HEK293 (cell line): ENCODE measurements at regions not wholly inside any gene's neighbourhood (a gene's known extent, or its start where the extent isn't known, plus 50 kb on each side); places are given as distances from the start of the nearest gene placed in this dataset.

Experiments
- CTCF ChIA-PET: fragments of 350-600 bp; formaldehyde crosslinking; extraction: SDS; loops from one replicate; lab custom pipeline; 2021; ENCODE audit warnings: antibody characterized with exemption; lab: Yijun Ruan, JAX
- POLR2A ChIA-PET: fragments of 300-600 bp; formaldehyde crosslinking; extraction: SDS; loops from one replicate; lab custom pipeline; 2020; ENCODE audit warnings: antibody characterized with exemption, inconsistent platforms; lab: Yijun Ruan, JAX
- H3K27ac ChIP-seq: fragments of 200-500 bp; sonication (Bioruptor generic); 2 replicates; pipeline ENCODE4 v1.5.1; 2014; ENCODE audit warnings: low read depth, low read length, control low read depth, inconsistent platforms; ENCODE audit errors: extremely low read depth
- H3K36me3 ChIP-seq, 2 experiments: fragments of 200-500 bp in 1 of 2; sonication (Bioruptor generic) in 1 of 2; 1 replicate in 1 of 2; 2 replicates in 1 of 2; pipeline ENCODE4 v1.5.1; 2014 to 2017; ENCODE audit warnings: inconsistent platforms in 2 of 2, low read length in 2 of 2; ENCODE audit not compliant: control insufficient read depth in 2 of 2, insufficient read depth in 1 of 2
- H3K4me1 ChIP-seq: fragments of 200-500 bp; sonication (Bioruptor generic); 2 replicates; pipeline ENCODE4 v1.5.1; 2014; ENCODE audit warnings: mild to moderate bottlenecking, low read length, inconsistent platforms; ENCODE audit not compliant: control insufficient read depth, insufficient read depth
- H3K4me3 ChIP-seq: 2 replicates; pipeline ENCODE4 v1.5.1; 2011; ENCODE audit warnings: low read depth, mild to moderate bottlenecking, control low read depth, low read length, moderate library complexity
- H3K9me3 ChIP-seq: fragments of 200-500 bp; sonication (Bioruptor generic); 2 replicates; pipeline ENCODE4 v1.5.1; 2014; ENCODE audit warnings: low read depth, low read length, inconsistent platforms; ENCODE audit not compliant: control insufficient read depth, insufficient read depth
- ELK4 ChIP-seq: IDR thresholded peaks from 2 replicates; pipeline ENCODE4 v1.6.1; 2011; ENCODE audit warnings: mild to moderate bottlenecking, low read depth, low read length, borderline replicate concordance
- FEZF1 ChIP-seq: fragments of 450-650 bp; formaldehyde crosslinking; IDR thresholded peaks from 2 replicates; pipeline ENCODE4 v1.5.1; 2016; ENCODE audit warnings: missing biosample characterization, missing genetic modification characterization
- REPIN1 ChIP-seq: fragments of 450-650 bp; formaldehyde crosslinking; IDR thresholded peaks from 2 replicates; pipeline ENCODE4 v1.5.1; 2017; ENCODE audit warnings: missing biosample characterization, missing genetic modification characterization, low read depth
- SETDB1 ChIP-seq: IDR thresholded peaks from one replicate; pipeline ENCODE4 v1.6.1; 2017; ENCODE audit warnings: mild to moderate bottlenecking, low read length, moderate library complexity, mixed read lengths; ENCODE audit not compliant: insufficient read length
- TRIM28 ChIP-seq: IDR thresholded peaks from 2 replicates; pipeline ENCODE4 v1.6.1; 2011; ENCODE audit warnings: low read length, control low read depth, borderline replicate concordance
- YY1 ChIP-seq: fragments of 450-650 bp; formaldehyde crosslinking; IDR thresholded peaks from 2 replicates; pipeline ENCODE4 v1.5.1; 2018; ENCODE audit warnings: missing biosample characterization, missing genetic modification characterization
- ZBTB20 ChIP-seq: fragments of 450-650 bp; formaldehyde crosslinking; IDR thresholded peaks from 2 replicates; pipeline ENCODE4 v1.5.1; 2016; ENCODE audit warnings: missing biosample characterization, missing genetic modification characterization
- ZBTB48 ChIP-seq: fragments of 450-650 bp; formaldehyde crosslinking; IDR thresholded peaks from 2 replicates; pipeline ENCODE4 v1.5.1; 2016; ENCODE audit warnings: missing biosample characterization, missing genetic modification characterization
- ZBTB49 ChIP-seq: fragments of 450-650 bp; formaldehyde crosslinking; IDR thresholded peaks from 2 replicates; pipeline ENCODE4 v1.5.1; 2016; ENCODE audit warnings: missing biosample characterization, missing genetic modification characterization, low read depth
- ZBTB7A ChIP-seq: fragments of 450-650 bp; formaldehyde crosslinking; IDR thresholded peaks from 2 replicates; pipeline ENCODE4 v1.5.1; 2016; ENCODE audit warnings: low read depth, missing biosample characterization, missing genetic modification characterization
- ZNF121 ChIP-seq: fragments of 450-650 bp; formaldehyde crosslinking; IDR thresholded peaks from 2 replicates; pipeline ENCODE4 v1.5.1; 2016; ENCODE audit warnings: missing biosample characterization, missing genetic modification characterization
- ZNF133 ChIP-seq: fragments of 450-650 bp; formaldehyde crosslinking; IDR thresholded peaks from 2 replicates; pipeline ENCODE4 v1.5.1; 2016; ENCODE audit warnings: missing biosample characterization, missing genetic modification characterization
- ZNF140 ChIP-seq: fragments of 450-650 bp; formaldehyde crosslinking; IDR thresholded peaks from 2 replicates; pipeline ENCODE4 v1.5.1; 2016; ENCODE audit warnings: missing biosample characterization, missing genetic modification characterization
- ZNF521 ChIP-seq: fragments of 450-650 bp; formaldehyde crosslinking; IDR thresholded peaks from 2 replicates; pipeline ENCODE4 v1.5.1; 2017; ENCODE audit warnings: missing biosample characterization, mild to moderate bottlenecking, missing genetic modification characterization
- ZNF610 ChIP-seq: fragments of 450-650 bp; formaldehyde crosslinking; IDR thresholded peaks from 2 replicates; pipeline ENCODE4 v1.5.1; 2016; ENCODE audit warnings: missing biosample characterization, missing genetic modification characterization, borderline replicate concordance
- ZNF624 ChIP-seq: fragments of 450-650 bp; formaldehyde crosslinking; IDR thresholded peaks from 2 replicates; pipeline ENCODE4 v1.5.1; 2017; ENCODE audit warnings: missing biosample characterization, missing genetic modification characterization
- ZNF654 ChIP-seq: fragments of 450-650 bp; formaldehyde crosslinking; IDR thresholded peaks from 2 replicates; pipeline ENCODE4 v1.5.1; 2016; ENCODE audit warnings: low read depth, missing biosample characterization, missing genetic modification characterization
- ZNF768 ChIP-seq: fragments of 450-650 bp; formaldehyde crosslinking; IDR thresholded peaks from 2 replicates; pipeline ENCODE4 v1.5.1; 2018; ENCODE audit warnings: missing biosample characterization, mild to moderate bottlenecking, missing genetic modification characterization
- ZNF777 ChIP-seq: fragments of 450-650 bp; formaldehyde crosslinking; IDR thresholded peaks from 2 replicates; pipeline ENCODE4 v1.5.1; 2017; ENCODE audit warnings: missing biosample characterization, missing genetic modification characterization, borderline replicate concordance
- ZSCAN16 ChIP-seq: fragments of 450-650 bp; formaldehyde crosslinking; IDR thresholded peaks from 2 replicates; pipeline ENCODE4 v1.5.1; 2016; ENCODE audit warnings: missing biosample characterization, missing genetic modification characterization
- ZXDB ChIP-seq: fragments of 450-650 bp; formaldehyde crosslinking; IDR thresholded peaks from 2 replicates; pipeline ENCODE4 v1.5.1; 2016; ENCODE audit warnings: missing biosample characterization, missing genetic modification characterization
- TF ChIP-seq, protein P1 (sequence below): fragments of 450-650 bp; formaldehyde crosslinking; IDR thresholded peaks from 2 replicates; pipeline ENCODE4 v1.5.1; 2017; ENCODE audit warnings: missing biosample characterization, mild to moderate bottlenecking, missing genetic modification characterization, moderate library complexity

DNA sequence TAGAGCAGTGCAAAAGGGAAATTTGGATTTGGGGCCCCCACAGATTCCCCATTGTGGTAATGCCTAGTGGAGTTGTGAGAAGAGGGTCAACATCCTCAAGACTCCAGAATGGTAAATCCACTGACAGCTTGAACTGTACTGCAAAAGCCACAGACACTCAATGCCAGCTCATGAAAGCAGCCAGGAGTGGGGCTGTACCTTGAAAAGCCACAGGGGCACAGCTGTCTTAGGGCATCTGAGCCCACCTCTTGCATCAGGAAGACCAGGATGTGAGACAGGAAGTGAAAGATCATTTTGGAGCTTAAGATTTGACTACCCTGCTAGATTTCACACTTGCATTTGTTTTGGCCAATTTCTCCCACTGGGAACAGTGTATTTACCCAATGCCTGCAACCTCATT, 1548.9 kb upstream of the PCDH20 start:
- Histone ChIP-seq H3K36me3 (no peaks in the 10 kb centered on the region), H3K9me3 (no peaks in the 10 kb centered on the region), H3K4me3 (no peak overlapping the region), H3K27ac (no peak overlapping the region)
- POLR2A ChIA-PET = no interaction called here
- CTCF ChIA-PET = no interaction called here
- TF ChIP-seq TRIM28 (no peak), REPIN1 (no peak), ZXDB (tag by site-specific recombination) (no peak), YY1 (no peak), ZBTB48 (tag by site-specific recombination) (no peak), ZNF133 (tag by site-specific recombination) (no peak), ZNF610 (tag by site-specific recombination) (no peak), ZNF777 (tag by site-specific recombination) (no peak), ZNF521 (no peak), SETDB1 (no peak), ZBTB7A (tag by site-specific recombination) (no peak), FEZF1 (tag by site-specific recombination) (no peak), ZNF624 (no peak), ZNF768 (tag by site-specific recombination) (no peak), ZNF121 (tag by site-specific recombination) (no peak), ELK4 (no peak)
- TF ChIP-seq, protein P1, sequence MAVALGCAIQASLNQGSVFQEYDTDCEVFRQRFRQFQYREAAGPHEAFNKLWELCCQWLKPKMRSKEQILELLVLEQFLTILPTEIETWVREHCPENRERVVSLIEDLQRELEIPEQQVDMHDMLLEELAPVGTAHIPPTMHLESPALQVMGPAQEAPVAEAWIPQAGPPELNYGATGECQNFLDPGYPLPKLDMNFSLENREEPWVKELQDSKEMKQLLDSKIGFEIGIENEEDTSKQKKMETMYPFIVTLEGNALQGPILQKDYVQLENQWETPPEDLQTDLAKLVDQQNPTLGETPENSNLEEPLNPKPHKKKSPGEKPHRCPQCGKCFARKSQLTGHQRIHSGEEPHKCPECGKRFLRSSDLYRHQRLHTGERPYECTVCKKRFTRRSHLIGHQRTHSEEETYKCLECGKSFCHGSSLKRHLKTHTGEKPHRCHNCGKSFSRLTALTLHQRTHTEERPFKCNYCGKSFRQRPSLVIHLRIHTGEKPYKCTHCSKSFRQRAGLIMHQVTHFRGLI (tag by site-specific recombination) = no peak
- TF ChIP-seq, all 188 proteins: peak for 0
- H3K4me1 ChIP-seq = no peaks in the 10 kb centered on the region

DNA sequence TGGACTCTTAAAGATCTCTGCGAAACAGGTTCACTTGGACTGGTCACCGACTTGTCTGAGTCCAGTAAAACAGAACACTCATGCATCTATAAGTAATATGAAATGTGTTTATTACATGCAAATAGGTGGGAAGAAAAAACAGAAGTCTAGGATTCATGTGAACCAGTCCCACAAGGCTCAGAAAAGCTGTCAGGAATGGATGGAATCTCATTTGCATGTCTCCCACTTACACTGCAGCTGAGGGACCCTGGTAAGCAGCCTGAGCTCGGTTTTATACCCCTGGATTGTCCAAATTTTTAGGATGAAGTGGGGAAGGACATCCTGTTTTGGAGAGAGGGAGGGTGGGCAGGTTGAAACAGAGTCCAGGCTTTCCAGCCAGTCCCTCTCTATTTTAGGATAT, 1545.1 kb upstream of the PCDH20 start:
- H3K27ac ChIP-seq = no peak overlapping the region
- H3K9me3 ChIP-seq = no peaks in the 10 kb centered on the region
- H3K4me1 ChIP-seq = no peaks in the 10 kb centered on the region
- TF ChIP-seq ZNF140 (tag by site-specific recombination) (no peak), ZBTB49 (no peak), ZNF654 (tag by site-specific recombination) (no peak), ZSCAN16 (tag by site-specific recombination) (no peak), ZNF777 (tag by site-specific recombination) (no peak), ZBTB20 (no peak)
- ChIA-PET POLR2A (no interaction called here), CTCF (no interaction called here)
- no peak overlapping the region for H3K4me3 ChIP-seq
- no peaks in the 10 kb centered on the region for H3K36me3 ChIP-seq
